ENCODE measurements at regions not wholly inside any gene's neighbourhood (a gene's known extent, or its start where the extent isn't known, plus 50 kb on each side); places are given as distances from the start of the nearest gene placed in this dataset.
"Not testable (repeated sequence)": the region's sequence is repeated elsewhere in the genome, so short reads cannot be mapped to it uniquely, and the experiment has no call there.

DNA sequence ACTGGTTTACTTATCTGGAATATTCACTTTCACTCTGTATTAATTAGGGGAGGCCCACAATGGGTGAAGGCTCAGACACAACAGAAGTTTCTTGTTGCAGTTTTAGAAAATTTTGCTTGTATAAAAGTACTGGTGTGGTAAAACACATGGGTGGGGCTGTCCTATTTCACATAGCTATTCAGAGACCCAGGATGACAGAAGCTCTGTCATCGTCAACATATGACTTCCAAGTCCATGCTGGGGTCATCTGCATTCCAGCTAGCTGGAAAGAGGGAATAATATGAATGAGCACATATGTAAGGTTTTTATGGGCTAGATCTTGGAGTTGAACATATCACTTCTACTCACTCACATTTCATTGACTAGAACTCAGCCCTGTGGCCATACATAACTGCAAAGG, 166.4 kb upstream of the KCTD3 start:
- DNase-seq (ENCODE audit: low read depth): no peak

DNA sequence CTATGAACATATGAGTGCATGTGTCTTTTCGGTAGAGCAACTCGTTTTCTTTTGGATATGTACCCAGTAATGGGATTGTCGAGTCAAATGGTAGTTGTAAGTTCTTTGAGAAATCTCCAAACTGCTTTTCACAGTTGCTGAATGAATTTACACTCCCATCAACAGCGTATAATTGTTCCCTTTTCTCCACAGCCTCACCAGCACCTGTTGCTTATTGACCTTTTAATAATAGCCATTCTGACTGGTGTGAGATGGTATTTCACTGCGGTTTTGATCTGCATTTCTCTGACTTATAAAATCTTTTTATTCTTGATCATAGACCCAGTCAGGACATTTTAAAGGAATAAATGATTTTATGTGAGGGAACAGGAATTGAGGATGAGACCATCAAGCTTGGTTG, 165.0 kb upstream of the KCTD3 start:
- no peak for DNase-seq (ENCODE audit: low read depth)

DNA sequence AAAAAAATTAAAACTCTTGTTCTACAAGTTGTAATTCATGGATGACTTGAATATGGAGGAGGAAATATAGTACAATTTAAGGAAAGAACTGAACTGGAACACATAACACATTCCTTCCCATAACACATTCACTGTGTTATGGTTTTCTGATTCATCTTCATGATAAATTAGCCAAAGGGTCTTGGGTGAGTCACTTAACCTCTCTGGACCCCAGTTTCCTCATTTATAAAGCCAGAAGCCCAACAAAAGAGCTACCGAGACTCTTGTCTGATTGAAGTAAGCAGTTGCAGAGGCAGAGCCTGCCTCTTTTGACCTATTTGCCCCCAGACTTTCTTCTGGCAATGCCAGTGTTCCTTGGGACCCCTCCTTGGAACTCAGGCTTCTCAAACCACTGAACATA, 161.9 kb upstream of the KCTD3 start:
- peak; percentile 51 for DNase-seq (ENCODE audit: low read depth)

DNA sequence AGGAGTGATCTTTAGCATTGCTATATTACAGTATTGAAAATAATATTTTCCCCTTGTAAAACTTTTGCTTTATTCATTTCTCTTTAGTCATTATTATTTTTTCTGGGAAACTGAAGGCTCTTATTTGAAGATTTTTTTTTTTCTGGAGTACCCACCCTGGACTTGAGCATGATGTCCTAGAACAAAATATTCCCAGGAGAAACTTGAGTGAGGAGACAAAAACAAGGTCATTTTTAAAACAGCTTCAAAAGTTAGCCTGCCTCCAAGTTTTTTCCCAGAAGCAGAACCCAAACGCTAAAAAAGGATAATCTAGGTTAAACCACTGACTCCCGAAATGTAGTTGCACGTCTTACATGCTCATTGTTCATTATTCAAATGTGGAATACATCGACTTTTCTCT, 160.2 kb upstream of the KCTD3 start:
- DNase-seq (ENCODE audit: low read depth): no peak

DNA sequence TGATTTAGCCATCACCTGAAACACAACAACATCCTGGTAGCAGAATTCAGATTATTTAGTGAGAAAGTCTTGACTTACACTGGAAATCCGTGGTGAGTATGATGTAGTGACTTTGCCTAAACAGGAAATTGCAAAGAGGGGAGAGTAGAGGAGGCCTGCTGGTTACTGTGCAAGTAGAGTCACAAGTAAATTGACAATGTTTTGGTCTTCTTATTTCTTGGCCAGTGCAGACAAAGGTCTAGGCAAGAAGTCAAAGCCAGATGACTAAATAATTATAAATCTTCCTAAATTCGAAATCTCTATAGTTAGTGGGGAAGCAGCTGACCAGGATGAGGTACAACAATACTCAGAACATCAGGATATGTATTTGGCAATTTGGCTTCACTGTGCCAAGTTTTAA, 159.5 kb upstream of the KCTD3 start:
- DNase-seq (ENCODE audit: low read depth): peak; percentile 49

DNA sequence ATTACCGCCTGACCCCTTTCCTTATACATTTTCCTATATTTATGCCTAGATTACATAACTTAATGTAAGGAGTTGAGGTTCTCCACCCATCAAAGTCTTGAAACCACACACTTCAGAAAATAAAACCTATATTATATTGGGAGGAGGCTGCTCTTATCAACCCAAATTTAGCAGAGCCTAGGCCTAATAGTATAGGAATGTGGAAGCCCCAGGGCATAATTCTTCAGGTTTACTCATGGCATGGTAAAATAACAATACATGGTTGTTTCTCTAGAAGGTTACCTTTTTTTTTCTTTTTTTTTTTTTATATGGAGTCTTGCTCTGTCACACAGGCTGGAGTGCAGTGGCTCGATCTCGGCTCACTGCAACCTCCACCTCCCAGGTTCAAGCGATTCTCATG, 157.6 kb upstream of the KCTD3 start:
- DNase-seq (ENCODE audit: low read depth): not testable (repeated sequence)

DNA sequence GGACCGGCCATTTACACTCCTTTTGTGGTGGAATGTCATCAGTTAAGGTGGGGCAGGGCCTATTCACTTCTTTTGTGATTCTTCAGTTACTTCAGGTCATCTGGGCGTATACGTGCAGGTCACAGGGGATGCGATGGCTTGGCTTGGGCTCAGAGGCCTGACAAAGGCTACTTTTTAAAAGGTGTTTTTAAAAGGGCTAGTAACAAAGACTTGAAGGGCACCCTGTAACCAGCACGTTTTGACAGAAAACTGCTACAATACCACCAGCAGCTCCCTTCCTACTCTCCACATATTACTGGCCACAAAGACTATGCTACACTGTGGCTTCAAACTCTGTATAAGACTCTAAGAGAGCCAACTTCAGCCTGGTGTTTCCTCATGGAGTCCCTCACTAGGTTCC, 151.6 kb upstream of the KCTD3 start:
- not testable (repeated sequence) for DNase-seq (ENCODE audit: low read depth)

DNA sequence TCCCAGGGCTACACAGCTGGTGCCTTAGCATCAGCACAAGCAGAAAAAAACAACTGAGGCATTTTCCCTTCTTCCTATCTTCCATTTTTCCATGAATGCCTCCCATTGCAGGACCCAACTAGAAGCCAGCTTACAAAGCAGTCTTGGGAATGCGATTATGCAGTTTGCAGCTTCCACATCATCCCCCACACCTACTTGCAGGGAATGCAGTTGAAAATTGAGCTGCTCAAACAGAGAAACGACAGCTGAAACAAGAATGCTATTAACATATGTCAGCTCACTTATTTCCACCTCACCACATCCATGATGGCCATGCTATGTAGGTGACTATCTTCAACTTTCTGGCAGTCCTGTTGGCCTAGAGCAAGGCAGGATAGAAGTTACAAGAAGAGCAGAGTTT, 150.6 kb upstream of the KCTD3 start:
- no peak for DNase-seq (ENCODE audit: low read depth)

DNA sequence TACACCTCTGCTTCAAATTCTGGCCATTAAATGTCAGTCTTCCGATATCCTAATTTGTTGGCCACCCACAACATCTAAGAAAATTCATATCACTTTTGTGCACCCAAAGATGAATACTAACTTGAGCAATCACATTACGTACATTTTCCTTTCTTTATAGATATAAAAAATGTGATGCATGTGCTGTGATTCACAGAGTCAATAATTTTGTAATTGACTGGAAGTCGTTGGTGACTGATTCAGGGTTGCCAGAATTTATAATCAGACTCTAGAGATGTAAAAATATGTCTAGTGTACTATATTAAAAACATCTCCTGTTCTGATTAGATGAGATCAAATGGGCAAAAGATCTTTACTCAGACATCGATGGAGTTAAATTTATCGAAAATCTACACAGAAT, 150.0 kb upstream of the KCTD3 start:
- DNase-seq (ENCODE audit: low read depth): peak; percentile 23

DNA sequence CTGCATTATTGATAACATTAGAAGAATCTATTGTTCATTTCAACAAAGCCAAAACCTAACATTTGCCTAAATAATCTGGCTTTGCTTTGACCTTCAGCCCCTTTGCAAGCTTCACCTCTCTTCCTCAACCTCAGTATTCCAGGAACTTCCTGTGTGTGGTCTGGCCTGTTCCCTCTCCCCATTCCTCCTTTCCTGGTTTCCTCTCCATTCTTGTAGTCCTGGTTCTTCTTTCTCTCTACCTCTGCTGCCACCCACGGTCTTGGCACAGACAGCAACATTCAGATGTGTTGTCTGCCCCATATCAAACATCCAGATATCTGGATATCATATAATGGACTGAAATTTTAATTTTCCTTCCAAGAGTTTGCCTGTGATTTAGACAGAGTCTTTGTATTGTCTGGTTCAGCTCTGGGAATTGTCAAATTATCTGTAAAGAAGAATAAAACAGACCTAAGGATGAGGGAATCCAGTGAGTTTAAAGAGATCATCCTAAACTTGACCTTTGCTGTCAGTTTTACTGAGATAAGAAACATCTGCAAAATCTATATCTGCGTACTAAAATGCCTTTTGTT, 148.1 kb upstream of the KCTD3 start:
- no peak for DNase-seq (ENCODE audit: low read depth)

DNA sequence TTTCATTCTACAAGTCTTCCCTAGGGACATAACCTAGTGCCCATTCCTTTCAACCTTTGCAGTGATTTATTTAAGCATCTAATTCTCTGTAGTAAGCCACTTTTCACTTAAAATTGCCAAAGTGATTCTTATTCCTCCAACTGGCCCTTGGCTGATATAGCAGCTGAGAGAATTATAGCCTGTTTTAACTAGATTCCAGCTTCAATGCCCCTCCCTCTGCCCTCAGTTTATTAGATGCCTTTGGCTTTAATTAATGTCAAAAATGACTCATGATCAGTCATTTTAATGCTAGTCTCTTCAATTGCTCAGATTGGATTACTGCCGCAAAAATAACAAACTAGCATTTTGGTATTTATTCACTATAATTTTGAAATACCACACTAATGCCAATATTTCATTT, 145.4 kb upstream of the KCTD3 start:
- no peak for DNase-seq (ENCODE audit: low read depth)

DNA sequence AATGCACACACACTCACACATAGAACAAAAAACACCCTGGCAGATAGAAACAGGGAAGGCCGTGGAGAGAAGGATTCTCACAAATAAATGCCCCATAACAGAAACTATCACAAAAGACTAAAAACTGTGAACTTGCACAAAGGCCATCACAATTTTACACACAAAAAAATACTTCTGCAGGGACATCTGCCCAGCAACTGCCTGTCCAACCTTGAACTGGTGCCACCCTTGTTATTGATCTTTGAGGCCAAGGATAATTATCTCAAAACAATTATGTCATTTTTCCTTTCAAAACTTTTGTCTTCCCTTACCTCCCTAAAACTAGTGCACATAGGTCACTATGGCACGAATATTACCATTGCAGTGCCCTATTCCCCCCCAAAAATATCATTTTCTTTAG, 143.8 kb upstream of the KCTD3 start:
- DNase-seq (ENCODE audit: low read depth): no peak

DNA sequence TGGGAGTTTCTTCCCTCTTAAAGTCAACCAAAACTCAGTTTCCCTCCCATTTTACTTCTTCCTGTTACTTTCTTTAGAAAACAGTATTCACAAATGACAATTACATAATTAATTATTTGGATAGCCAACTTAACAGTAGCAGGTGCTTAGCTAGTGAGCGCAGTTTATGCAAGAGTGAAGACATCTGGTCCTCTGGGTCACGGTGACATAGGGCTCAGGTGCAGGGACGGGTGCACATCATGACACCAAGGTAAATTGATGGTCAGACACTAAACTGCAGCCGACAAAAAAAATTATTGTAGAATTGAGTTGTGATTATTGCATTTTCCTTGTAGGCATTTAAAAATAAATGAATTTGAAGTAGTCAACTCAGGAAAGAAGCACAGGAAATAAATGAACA, 142.0 kb upstream of the KCTD3 start:
- DNase-seq (ENCODE audit: low read depth): no peak

DNA sequence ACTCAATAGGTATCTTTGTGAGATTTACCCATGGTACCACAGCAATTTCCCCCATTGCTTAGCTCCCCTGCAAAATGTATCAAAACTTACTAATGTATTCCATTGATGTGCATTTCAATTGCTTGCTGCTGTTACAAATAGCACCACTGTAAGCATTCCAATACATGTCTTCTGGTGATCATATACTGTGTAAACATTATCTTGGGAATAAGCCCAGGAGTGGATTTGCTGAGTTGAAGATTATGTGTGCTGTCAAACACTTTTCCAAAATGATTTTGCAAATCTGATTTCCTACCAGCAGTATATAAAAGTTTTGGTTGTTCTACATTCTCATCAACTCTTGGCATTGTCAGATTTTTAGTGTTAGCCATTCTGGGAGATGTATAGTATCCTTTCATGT, 141.0 kb upstream of the KCTD3 start:
- DNase-seq (ENCODE audit: low read depth): no peak

DNA sequence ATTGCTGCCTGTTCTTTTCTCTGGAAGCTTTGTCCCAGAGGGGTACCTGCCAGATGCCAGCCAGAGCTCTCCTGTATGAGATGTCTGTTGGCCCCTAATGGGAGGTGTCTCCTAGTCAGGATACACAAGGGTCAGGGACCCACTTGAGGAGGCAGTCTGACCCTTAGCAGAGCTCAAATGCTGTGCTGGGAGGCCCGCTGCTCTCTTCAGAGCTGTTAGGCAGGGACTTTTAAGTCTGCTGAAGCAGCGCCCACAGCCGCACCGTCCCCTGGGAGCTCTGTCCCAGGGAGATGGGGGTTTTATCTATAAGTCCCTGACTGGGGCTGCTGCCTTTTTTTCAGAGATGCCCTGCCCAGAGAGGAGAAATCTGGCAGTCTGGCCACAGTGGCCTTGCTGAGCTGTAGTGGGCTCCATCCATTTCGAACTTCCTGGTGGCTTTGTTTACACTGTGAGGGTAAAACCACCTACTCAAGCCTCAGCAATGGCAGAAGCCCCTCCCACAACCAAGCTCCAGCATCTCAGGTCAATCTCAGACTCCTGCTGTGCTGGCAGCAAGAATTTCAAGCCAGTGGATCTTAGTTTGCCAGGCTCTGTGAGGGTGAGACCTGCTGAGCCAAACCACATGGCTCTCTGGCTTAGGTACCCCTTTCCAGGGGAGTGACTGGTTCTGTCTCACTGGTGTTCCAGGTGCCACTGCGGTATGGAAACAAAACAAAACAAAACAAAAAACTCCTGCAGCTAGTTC, 134.4 kb upstream of the KCTD3 start:
- DNase-seq (ENCODE audit: low read depth): not testable (repeated sequence)

DNA sequence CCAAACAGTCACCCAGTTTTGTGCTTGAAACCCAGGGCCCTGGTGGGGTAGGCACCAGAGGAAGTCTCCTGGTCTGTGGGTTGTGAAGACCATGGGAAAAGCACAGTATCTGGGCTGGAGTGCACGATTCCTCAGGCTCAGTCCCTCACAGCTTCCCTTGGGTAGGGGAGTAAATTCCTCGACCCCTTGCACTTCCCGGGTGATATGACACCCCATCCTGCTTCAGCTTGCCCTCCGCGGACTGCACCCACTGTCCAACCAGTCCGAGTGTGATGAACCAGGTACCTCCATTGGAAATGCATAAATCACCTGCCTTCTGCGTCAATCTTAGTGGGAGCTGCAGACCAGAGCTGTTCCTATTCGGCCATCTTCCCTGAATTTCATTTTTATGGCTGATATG, 133.9 kb upstream of the KCTD3 start:
- DNase-seq (ENCODE audit: low read depth): no peak

DNA sequence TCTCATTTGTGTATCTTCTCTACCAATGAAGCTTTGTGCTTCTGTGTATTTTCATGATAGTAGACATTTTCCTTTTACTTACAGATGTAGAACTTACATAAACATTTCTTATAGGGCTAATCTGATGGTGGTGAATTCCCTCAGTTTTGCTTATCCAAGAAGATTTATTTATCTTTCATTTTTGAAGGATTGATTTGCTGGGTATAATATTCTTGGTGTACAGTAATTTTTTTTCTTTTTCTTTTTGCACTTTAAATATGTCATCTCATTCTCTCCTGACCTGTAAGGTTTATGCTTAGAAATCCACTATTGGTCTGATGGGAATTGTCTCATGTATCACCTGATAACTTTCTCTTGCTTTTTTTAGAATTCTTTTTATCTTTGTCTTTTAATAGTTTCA, 127.6 kb upstream of the KCTD3 start:
- no peak for DNase-seq (ENCODE audit: low read depth)

DNA sequence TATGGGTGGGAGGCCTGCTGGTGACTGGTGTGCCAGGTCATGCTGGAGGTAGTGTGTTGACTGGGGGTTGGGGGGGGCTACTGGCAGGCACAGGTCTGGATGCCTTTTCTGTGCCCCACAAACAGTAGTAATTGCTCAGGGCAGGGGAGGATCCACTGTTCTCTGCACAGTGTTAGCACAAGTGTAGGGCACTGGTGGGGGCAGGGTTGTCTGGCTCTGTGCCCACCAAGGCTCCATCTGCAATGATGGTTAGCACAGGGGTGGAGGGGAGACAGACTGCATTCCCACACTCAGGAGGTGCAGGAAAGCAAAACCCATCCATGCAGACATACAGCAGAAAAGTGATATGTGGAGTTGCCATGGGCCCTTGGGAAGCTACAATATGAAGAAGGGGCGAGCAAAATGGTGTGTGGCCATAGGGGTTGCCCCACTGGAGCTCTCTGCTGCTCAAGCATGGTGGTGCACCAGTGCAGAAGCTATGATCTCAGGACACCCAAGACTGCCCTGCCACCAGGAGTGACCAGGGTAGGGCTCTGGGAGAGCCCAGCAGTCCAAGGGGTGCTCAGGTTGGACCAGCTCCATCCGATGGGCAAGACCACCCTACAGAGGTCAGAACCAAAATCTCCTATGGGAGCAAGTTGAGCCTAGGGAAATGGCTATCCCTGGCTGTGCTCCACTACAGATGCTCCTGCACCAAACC, 122.2 kb upstream of the KCTD3 start:
- DNase-seq (ENCODE audit: low read depth): no peak

DNA sequence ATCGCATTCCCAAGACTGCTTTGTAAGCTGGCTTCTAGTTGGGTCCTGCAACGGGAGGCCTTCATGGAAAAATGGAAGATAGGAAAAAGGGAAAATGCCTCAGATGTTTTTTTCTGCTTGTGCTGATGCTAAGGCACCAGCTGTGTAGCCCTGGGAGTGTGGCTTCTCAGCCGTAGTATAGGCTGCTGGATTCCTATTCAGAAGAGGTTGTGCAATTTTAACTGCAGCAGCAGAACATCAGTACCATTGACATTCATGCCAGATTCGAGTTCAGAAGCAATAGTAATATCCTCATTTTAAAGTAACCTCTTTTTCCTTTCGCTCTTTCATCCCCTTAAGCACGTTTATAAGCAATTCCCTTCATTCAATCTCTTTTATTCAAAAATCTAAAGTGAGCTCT, 119.1 kb upstream of the KCTD3 start:
- not testable (repeated sequence) for DNase-seq (ENCODE audit: low read depth)

DNA sequence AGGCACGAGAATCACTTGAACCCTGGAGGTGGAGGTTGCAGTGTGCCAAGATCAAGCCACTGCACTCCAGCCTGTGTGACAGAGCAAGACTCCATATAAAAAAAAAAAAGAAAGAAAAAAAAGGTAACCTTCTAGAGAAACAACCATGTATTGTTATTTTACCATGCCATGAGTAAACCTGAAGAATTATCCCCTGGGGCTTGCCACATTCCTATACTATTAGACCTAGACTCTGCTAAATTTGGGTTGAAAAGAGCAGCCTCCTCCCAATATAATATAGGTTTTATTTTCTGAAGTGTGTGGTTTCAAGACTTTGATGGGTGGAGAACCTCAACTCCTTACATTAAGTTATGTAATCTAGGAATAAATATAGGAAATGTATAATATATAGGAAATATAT, 118.0 kb upstream of the KCTD3 start:
- DNase-seq (ENCODE audit: low read depth): not testable (repeated sequence)

DNA sequence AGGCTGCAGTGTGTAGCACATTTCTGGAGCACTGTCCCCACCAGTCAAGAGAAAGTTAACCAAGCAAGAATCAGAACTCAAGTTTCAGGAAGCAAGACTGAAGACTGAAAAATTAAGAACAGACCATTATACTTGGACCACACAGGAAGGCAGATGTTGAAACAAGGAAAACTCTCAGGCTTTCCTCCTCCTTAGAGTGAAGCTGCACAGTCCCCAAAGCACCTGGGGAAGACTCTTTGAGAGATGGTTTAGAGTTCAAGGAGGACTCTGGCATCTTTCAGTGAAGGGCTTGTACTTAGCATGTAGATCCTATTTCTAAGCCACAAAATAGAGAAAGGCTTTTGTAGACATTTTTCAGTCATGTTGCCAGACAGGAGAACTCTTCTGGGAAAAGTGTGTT, 113.7 kb upstream of the KCTD3 start:
- no peak for DNase-seq (ENCODE audit: low read depth)

DNA sequence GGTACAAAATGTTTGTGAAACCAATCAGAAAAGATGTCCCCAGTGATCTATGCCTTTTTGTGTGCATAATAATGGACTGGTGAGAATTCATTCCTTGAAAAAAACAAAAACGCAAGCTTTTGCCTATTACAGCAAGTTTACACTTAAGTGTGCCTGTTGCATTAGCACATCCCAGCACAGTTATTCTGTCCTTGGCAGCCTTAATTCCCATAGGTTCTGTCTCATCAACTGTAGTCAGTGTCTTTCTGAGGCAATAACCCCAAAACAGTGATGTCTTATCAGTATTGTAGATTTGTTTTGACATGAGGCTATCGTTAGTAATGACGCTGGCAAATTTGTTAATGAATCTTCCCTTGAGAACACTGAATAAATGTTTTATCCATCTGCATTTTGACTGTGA, 109.9 kb upstream of the KCTD3 start:
- no peak for DNase-seq (ENCODE audit: low read depth)

DNA sequence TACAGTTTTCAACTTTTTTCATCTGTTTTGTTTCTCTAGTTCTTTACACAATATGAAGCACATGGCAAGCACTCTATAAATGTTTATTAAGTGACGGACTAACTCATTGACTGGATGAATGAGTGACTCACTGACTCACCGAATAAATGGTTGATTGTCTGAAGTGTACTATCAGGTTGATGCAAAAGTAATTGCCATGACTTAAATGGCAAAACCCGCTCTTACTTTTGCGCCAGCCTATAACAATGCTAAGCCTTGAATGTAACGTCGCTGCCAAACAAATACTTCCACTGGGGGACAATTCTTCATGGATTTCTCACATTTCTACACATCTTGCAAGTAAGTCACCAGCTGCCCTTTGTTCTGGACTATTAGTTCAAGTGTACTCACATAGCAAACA, 109.0 kb upstream of the KCTD3 start:
- DNase-seq (ENCODE audit: low read depth): no peak

DNA sequence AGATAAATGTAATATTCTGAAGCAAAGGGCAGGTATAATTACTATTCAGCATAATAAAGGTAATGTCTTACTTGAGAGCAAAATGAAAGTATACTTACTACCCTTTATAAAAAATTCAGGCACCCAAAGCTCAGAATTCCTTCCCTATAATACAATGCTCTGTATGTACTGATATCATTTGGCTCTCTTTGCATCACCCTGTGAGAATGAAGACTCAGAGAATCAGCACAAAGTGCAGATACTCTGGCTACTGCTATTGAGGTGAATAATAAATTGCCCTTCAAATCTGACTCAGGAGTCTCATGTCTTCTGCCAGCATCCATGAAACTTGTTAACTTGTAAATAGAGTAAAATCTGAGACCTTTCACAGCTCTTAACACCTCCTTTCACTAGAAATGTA, 108.5 kb upstream of the KCTD3 start:
- no peak for DNase-seq (ENCODE audit: low read depth)
